ENCODE measurements at regions not wholly inside any gene's neighbourhood (a gene's known extent, or its start where the extent isn't known, plus 50 kb on each side); places are given as distances from the start of the nearest gene placed in this dataset.

DNA sequence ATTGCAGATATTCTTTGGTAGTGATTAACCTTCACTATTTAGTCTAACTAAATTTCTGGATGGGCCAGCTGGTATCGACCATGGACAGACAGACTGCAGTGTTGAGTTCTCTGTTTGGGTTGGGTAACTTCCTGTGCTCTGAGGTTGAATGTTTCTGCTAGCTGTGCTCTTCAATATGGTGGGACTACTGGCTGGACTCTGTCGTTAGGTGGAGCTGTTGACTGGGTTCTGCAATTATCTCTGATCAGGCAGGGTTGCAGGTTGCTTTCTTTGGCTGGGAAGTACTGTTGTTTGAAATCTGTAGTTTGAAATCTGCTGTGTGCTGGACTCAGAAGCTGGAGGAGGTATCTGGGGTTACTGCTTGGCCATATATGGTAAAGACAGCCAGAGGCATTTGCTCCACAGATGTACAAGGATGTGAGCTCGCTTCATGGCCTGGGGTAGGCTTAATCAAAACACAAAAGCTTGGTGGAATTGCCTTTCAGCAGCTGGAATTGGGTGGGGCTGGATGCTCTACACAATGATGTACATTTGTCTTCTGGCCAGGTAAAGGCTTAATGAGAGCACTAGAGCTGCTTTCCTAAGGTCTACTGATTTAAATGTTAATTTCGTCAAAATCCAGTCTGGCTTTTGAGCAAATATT, 1472.0 kb downstream of the FAM133A start:
- H3K27ac ChIP-seq: no peak overlapping the region
- TF ChIP-seq CTCF (conservative IDR thresholded peaks at IDR 0.05): no peak

DNA sequence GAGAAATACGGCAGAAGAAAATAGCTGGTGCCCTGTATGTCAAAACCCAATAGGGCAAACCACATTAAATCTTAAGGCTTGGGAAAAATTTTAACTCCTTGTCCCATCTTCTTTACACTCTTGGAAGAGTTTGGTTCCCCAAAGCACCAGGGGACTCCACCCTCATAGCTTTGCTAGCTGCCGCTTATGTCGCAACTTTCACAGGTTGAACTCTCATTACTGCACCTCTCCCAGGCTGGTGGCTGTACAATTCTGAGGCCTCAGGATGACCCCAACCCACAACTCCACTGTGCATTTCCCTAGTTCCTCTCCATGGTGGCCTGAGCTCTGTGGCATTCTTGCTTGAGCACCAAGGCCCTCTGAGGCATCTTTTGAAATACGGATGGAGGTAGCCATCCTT, 1478.8 kb downstream of the FAM133A start:
- no peak for TF ChIP-seq CTCF (conservative IDR thresholded peaks at IDR 0.05)
- no peak overlapping the region for H3K27ac ChIP-seq

DNA sequence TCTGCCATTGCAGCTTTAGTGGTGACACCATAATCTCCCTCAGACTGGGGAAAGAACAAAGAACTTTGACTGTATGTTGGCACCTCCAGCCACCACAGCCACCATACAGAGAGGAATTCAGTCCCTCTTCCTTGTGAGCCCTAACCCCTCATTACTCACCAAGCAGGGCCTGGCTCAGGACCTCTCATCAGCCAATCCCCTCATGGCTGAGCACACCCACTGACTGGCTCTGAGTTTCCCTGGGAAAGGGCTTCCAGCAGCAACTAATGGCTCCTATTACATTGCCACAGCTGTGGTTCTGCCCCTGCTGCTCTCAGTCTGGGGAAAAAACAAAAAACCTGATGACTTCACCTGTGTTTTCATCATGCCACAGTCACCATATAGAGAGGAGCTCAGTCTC, 1482.6 kb downstream of the FAM133A start:
- no peak for TF ChIP-seq CTCF (conservative IDR thresholded peaks at IDR 0.05)
- H3K27ac ChIP-seq: no peak overlapping the region

Measured in VCaP (cell line).